Adrenal gland (tissue), 9 donors: ENCODE measurements at regions not wholly inside any gene's neighbourhood (a gene's known extent, or its start where the extent isn't known, plus 50 kb on each side); places are given as distances from the start of the nearest gene placed in this dataset.

ENCODE experiments used
- DNase-seq, 7 donors: peaks; one replicate each; pipeline ENCODE4 v3.0.0-alpha.2; 2019 to 2020
- H3K27ac ChIP-seq, 5 donors: fragments of 200-600 bp; sonication (generic) in 4 of 5; 1 replicate in 3 of 5; 2 replicates in 2 of 5; pipeline versions ENCODE4 v1.5.1 to v1.8.0; 2016 to 2020; ENCODE audit warnings: mild to moderate bottlenecking in 1 of 5
- H3K27me3 ChIP-seq: fragments of 200-600 bp; 2 replicates; pipeline ENCODE4 v1.8.0; 2021
- H3K36me3 ChIP-seq, 2 donors: fragments of 200-600 bp; replicated peaks in 1 of 2; 1 replicate in 1 of 2; 2 replicates in 1 of 2; pipeline versions ENCODE4 v1.5.1 to v1.8.0; 2018 to 2022
- H3K4me1 ChIP-seq, 2 donors: fragments of 200-600 bp; replicated peaks in 1 of 2; 1 replicate in 1 of 2; 2 replicates in 1 of 2; pipeline versions ENCODE4 v1.5.1 to v1.8.0; 2018 to 2021
- H3K4me3 ChIP-seq, 4 donors: fragments of 200-600 bp; sonication (generic) in 3 of 4; one replicate each; pipeline ENCODE4 v1.5.1; 2016 to 2018
- H3K9me3 ChIP-seq, 3 donors: fragments of 200-600 bp; sonication (generic) in 1 of 3; replicated peaks in 1 of 3; 1 replicate in 2 of 3; 2 replicates in 1 of 3; pipeline versions ENCODE4 v1.5.1 to v1.8.0; 2016 to 2021
- POLR2A ChIP-seq, 2 donors: fragments of 450-650 bp; IDR thresholded peaks; one replicate each; pipeline ENCODE4 v1.6.1; 2017; ENCODE audit warnings: antibody characterized with exemption in 2 of 2, mild to moderate bottlenecking in 2 of 2, moderate library complexity in 1 of 2
- WGBS, 4 donors: extraction: QIAGEN DNeasy Blood & Tissue Kit in 2 of 4; methylation state at CpG; one replicate each; pipeline versions ENCODE4 v1.1.5 to v1.1.7; 2013 to 2017; 5-methylcytosine and 5-hydroxymethylcytosine counted together
- intact Hi-C, 2 donors: fragments of 100-400 bp; cut with DNase I; formaldehyde crosslinking; loops; one replicate each; pipeline versions ENCODE4 v1.14.1 to v1.15.0; 2022 to 2023
- TF ChIP-seq, protein P1 (sequence below), 6 experiments: fragments of 450-650 bp in 4 of 6; fragments of 200-600 bp in 2 of 6; sonication (generic) in 1 of 6; IDR thresholded peaks; 1 replicate in 5 of 6; 2 replicates in 1 of 6; pipeline versions ENCODE4 v1.5.1 to v1.8.0; 2016 to 2021; ENCODE audit warnings: antibody characterized with exemption in 6 of 6, mild to moderate bottlenecking in 2 of 6, moderate library complexity in 1 of 6
- donor health status: healthy with polysubstance abuse.
- donor health status: Bipolar disorder and iron deficiency.
- donor health status: DM: yes; HTN: yes; CAD: no.
- donor health status: DM: no; HTN: no; CAD: no.
- donor health status: DM: no; HTN: no; CAD: no.

GRCh38 chr12:73277971-73278370 lies 1005.8 kb downstream of the TRHDE start:
- TF ChIP-seq POLR2A (IDR thresholded peaks at IDR 0.05): no peak
- TF ChIP-seq, protein P1, sequence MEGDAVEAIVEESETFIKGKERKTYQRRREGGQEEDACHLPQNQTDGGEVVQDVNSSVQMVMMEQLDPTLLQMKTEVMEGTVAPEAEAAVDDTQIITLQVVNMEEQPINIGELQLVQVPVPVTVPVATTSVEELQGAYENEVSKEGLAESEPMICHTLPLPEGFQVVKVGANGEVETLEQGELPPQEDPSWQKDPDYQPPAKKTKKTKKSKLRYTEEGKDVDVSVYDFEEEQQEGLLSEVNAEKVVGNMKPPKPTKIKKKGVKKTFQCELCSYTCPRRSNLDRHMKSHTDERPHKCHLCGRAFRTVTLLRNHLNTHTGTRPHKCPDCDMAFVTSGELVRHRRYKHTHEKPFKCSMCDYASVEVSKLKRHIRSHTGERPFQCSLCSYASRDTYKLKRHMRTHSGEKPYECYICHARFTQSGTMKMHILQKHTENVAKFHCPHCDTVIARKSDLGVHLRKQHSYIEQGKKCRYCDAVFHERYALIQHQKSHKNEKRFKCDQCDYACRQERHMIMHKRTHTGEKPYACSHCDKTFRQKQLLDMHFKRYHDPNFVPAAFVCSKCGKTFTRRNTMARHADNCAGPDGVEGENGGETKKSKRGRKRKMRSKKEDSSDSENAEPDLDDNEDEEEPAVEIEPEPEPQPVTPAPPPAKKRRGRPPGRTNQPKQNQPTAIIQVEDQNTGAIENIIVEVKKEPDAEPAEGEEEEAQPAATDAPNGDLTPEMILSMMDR (IDR thresholded peaks at IDR 0.05): no peak
- Histone ChIP-seq H3K4me3 (no peak overlapping the region), H3K4me1 (no peaks in the 10 kb centered on the region), H3K9me3 (no peaks in the 10 kb centered on the region), H3K36me3 (no peaks in the 10 kb centered on the region), H3K27ac (no peak overlapping the region), H3K27me3 (no peaks in the 10 kb centered on the region)
- no peak for DNase-seq
- intact Hi-C loops: no loop called here

- intact Hi-C loops: no loop called here
- Histone ChIP-seq H3K27ac (no peak overlapping the region), H3K4me1 (no peaks in the 10 kb centered on the region), H3K27me3 (no peaks in the 10 kb centered on the region), H3K36me3 (no peaks in the 10 kb centered on the region), H3K4me3 (no peak overlapping the region), H3K9me3 (peaks cover 0 to 4% (median 0%) of the 10 kb centered on the region in 3 donors)
- 57 to 74% (median 63%) methylated on average over 2 of the region's 2 CpGs for WGBS, 4 donors
- no peak for TF ChIP-seq POLR2A (IDR thresholded peaks at IDR 0.05)
- TF ChIP-seq, protein P1 (IDR thresholded peaks at IDR 0.05): no peak
- DNase-seq: no peak
Measured at GRCh38 chr12:73301530-73301929, 1029.4 kb downstream of the TRHDE start.

- no peaks in the 10 kb centered on the region for H3K36me3 ChIP-seq
- TF ChIP-seq, protein P1 (IDR thresholded peaks at IDR 0.05): no peak
- TF ChIP-seq POLR2A (IDR thresholded peaks at IDR 0.05): no peak
- 67 to 77% (median 72%) methylated on average over 2 of the region's 2 CpGs for WGBS, 4 donors
Measured at GRCh38 chr12:73307260-73307659, 1035.1 kb downstream of the TRHDE start.

DNA sequence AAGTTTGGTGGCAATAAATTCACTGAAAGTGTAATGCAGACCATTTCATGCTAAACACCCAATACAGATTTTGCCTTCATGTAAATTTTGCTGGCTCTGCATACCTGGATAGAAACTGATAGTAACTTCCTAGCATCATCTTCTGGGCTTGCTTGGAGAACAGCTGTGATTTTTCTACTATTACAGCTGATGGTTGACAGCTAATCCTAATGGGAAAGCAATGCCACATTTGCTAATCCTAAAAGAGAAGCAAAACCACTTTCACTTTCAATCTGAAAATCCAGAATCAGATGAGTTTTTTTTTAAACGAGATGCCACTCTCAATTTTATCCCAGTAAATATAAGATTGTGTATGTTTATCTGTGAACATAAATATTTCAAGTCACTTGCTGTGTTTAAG lies 1035.9 kb downstream of the TRHDE start:
- Histone ChIP-seq H3K36me3 (no peaks in the 10 kb centered on the region), H3K4me1 (no peaks in the 10 kb centered on the region), H3K9me3 (no peaks in the 10 kb centered on the region), H3K27ac (no peak overlapping the region), H3K27me3 (no peaks in the 10 kb centered on the region), H3K4me3 (no peak overlapping the region)
- TF ChIP-seq POLR2A (IDR thresholded peaks at IDR 0.05): no peak
- TF ChIP-seq, protein P1 (IDR thresholded peaks at IDR 0.05): no peak
- WGBS, 4 donors: 28 to 48% (median 37%) methylated on average over 1 of the region's 1 CpG
- intact Hi-C loops: no loop called here
- no peak for DNase-seq

More at GRCh38 chr12:73307260-73307659, 1035.1 kb downstream of the TRHDE start:
- no peaks in the 10 kb centered on the region for H3K27me3 ChIP-seq
- DNase-seq: no peak
- H3K27ac ChIP-seq: no peak overlapping the region
- H3K4me1 ChIP-seq: no peaks in the 10 kb centered on the region
- H3K4me3 ChIP-seq: no peak overlapping the region
- H3K9me3 ChIP-seq: no peaks in the 10 kb centered on the region
- intact Hi-C loops: no loop called here
